ENCODE measurements at regions not wholly inside any gene's neighbourhood (a gene's known extent, or its start where the extent isn't known, plus 50 kb on each side); places are given as distances from the start of the nearest gene placed in this dataset.

GRCh38 chr6:156027248-156027626 is 571.6 kb upstream of the NOX3 start:
- H3K4me3 ChIP-seq (ENCODE audit: low read depth, low read length), result no peak overlapping the region
- DNase-seq (ENCODE audit: low read depth), result no peak
- TF ChIP-seq CTCF (IDR thresholded peaks at IDR 0.05; ENCODE audit: insufficient read depth, low read depth, low read length, missing control alignments), result no peak

GRCh38 chr6:156026486-156027247 is 571.0 kb upstream of the NOX3 start:
- DNase-seq (ENCODE audit: low read depth), result no peak
- no peak for TF ChIP-seq CTCF (IDR thresholded peaks at IDR 0.05; ENCODE audit: insufficient read depth, low read depth, low read length, missing control alignments)
- H3K4me3 ChIP-seq (ENCODE audit: low read depth, low read length), result no peak overlapping the region

GRCh38 chr6:156024339-156024738 is 568.7 kb upstream of the NOX3 start:
- no peak for DNase-seq (ENCODE audit: low read depth)
- no peak for TF ChIP-seq CTCF (IDR thresholded peaks at IDR 0.05; ENCODE audit: insufficient read depth, low read depth, low read length, missing control alignments)

GRCh38 chr6:156021746-156022396 is 566.2 kb upstream of the NOX3 start:
- DNase-seq (ENCODE audit: low read depth), result no peak
- TF ChIP-seq CTCF (IDR thresholded peaks at IDR 0.05; ENCODE audit: insufficient read depth, low read depth, low read length, missing control alignments), result no peak
- H3K4me3 ChIP-seq (ENCODE audit: low read depth, low read length), result no peak overlapping the region

More at GRCh38 chr6:156024339-156024738, 568.7 kb upstream of the NOX3 start:
- no peak overlapping the region for H3K4me3 ChIP-seq (ENCODE audit: low read depth, low read length)

- no peak overlapping the region for H3K4me3 ChIP-seq (ENCODE audit: low read depth, low read length)
- no peak for DNase-seq (ENCODE audit: low read depth)
- no peak for TF ChIP-seq CTCF (IDR thresholded peaks at IDR 0.05; ENCODE audit: insufficient read depth, low read depth, low read length, missing control alignments)
Measured at GRCh38 chr6:156017838-156018237, 562.2 kb upstream of the NOX3 start.

- H3K4me3 ChIP-seq (ENCODE audit: low read depth, low read length), result no peak overlapping the region
- no peak for DNase-seq (ENCODE audit: low read depth)
Measured at GRCh38 chr6:156016186-156016976, 560.7 kb upstream of the NOX3 start.

More at GRCh38 chr6:156016186-156016976, 560.7 kb upstream of the NOX3 start:
- TF ChIP-seq CTCF (IDR thresholded peaks at IDR 0.05; ENCODE audit: insufficient read depth, low read depth, low read length, missing control alignments), result no peak
